HEK293 (cell line): ENCODE measurements at regions not wholly inside any gene's neighbourhood (a gene's known extent, or its start where the extent isn't known, plus 50 kb on each side); places are given as distances from the start of the nearest gene placed in this dataset.

Source experiments
- KLF10 ChIP-seq: fragments of 450-650 bp; IDR thresholded peaks from 2 replicates; pipeline ENCODE4 v1.5.1; 2018; ENCODE audit warnings: missing biosample characterization, mild to moderate bottlenecking, missing genetic modification characterization
- TRIM28 ChIP-seq: IDR thresholded peaks from 2 replicates; pipeline ENCODE4 v1.6.1; 2011; ENCODE audit warnings: low read length, control low read depth, borderline replicate concordance
- ZNF221 ChIP-seq: fragments of 450-650 bp; formaldehyde crosslinking; IDR thresholded peaks from 2 replicates; pipeline ENCODE4 v1.5.1; 2017; ENCODE audit warnings: missing biosample characterization, missing genetic modification characterization, borderline replicate concordance
- ZNF354C ChIP-seq: fragments of 450-650 bp; formaldehyde crosslinking; IDR thresholded peaks from 2 replicates; pipeline ENCODE4 v1.5.1; 2016; ENCODE audit warnings: missing biosample characterization, missing genetic modification characterization, low read depth, borderline replicate concordance
- ZNF416 ChIP-seq: fragments of 450-650 bp; formaldehyde crosslinking; IDR thresholded peaks from 2 replicates; pipeline ENCODE4 v1.5.1; 2016; ENCODE audit warnings: missing biosample characterization, missing genetic modification characterization
- ZNF530 ChIP-seq: fragments of 450-650 bp; formaldehyde crosslinking; IDR thresholded peaks from 2 replicates; pipeline ENCODE4 v1.5.1; 2016; ENCODE audit warnings: low read depth, missing biosample characterization, missing genetic modification characterization
- ZNF561 ChIP-seq: fragments of 450-650 bp; IDR thresholded peaks from 2 replicates; pipeline ENCODE4 v1.5.1; 2018; ENCODE audit warnings: missing biosample characterization, missing genetic modification characterization, borderline replicate concordance
- ZSCAN5A ChIP-seq: fragments of 450-650 bp; formaldehyde crosslinking; IDR thresholded peaks from 2 replicates; pipeline ENCODE4 v1.5.1; 2016; ENCODE audit warnings: missing biosample characterization, missing genetic modification characterization
- TF ChIP-seq, protein P1 (sequence below): fragments of 450-650 bp; formaldehyde crosslinking; IDR thresholded peaks from 2 replicates; pipeline ENCODE4 v1.5.1; 2016; ENCODE audit warnings: missing biosample characterization, missing genetic modification characterization
- TF ChIP-seq, protein P2 (sequence below): fragments of 450-650 bp; formaldehyde crosslinking; IDR thresholded peaks from 2 replicates; pipeline ENCODE4 v1.5.1; 2016; ENCODE audit warnings: missing biosample characterization, missing genetic modification characterization
- TF ChIP-seq, protein P3 (sequence below): fragments of 450-650 bp; formaldehyde crosslinking; IDR thresholded peaks from 2 replicates; pipeline ENCODE4 v1.5.1; 2016; ENCODE audit warnings: missing biosample characterization, missing genetic modification characterization, low read depth
- TF ChIP-seq, protein P4 (sequence below): fragments of 450-650 bp; formaldehyde crosslinking; IDR thresholded peaks from 2 replicates; pipeline ENCODE4 v1.5.1; 2017; ENCODE audit warnings: missing biosample characterization, missing genetic modification characterization

DNA sequence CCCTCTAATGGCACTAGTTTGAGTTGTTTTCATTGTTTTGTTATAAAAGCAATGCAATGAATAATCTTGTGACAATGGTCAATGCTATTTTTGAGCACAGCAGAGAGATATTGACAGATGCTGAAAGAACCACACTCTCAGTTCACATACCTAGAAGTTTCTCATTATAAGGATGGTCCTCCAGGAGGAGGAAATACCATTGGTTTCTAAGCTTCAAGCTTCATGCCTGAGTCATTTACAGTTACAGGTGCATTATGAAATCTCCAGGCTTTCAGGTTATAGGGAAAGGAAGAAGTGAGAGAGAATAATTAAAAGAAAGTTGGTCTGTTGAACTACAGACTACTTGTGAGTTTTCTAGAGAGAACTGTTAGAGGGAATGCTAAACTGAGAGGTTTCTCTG, 75.3 kb downstream of the PWWP3B start:
- TF ChIP-seq ZNF354C (tag by site-specific recombination) = no peak
- no peak for TF ChIP-seq KLF10 (tag by site-specific recombination)
- no peak for TF ChIP-seq ZSCAN5A (tag by site-specific recombination)
- TF ChIP-seq TRIM28 = no peak
- no peak for TF ChIP-seq ZNF416 (tag by site-specific recombination)
- no peak for TF ChIP-seq ZNF530 (tag by site-specific recombination)
- TF ChIP-seq, protein P1, sequence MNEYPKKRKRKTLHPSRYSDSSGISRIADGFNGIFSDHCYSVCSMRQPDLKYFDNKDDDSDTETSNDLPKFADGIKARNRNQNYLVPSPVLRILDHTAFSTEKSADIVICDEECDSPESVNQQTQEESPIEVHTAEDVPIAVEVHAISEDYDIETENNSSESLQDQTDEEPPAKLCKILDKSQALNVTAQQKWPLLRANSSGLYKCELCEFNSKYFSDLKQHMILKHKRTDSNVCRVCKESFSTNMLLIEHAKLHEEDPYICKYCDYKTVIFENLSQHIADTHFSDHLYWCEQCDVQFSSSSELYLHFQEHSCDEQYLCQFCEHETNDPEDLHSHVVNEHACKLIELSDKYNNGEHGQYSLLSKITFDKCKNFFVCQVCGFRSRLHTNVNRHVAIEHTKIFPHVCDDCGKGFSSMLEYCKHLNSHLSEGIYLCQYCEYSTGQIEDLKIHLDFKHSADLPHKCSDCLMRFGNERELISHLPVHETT = no peak
- TF ChIP-seq, protein P2, sequence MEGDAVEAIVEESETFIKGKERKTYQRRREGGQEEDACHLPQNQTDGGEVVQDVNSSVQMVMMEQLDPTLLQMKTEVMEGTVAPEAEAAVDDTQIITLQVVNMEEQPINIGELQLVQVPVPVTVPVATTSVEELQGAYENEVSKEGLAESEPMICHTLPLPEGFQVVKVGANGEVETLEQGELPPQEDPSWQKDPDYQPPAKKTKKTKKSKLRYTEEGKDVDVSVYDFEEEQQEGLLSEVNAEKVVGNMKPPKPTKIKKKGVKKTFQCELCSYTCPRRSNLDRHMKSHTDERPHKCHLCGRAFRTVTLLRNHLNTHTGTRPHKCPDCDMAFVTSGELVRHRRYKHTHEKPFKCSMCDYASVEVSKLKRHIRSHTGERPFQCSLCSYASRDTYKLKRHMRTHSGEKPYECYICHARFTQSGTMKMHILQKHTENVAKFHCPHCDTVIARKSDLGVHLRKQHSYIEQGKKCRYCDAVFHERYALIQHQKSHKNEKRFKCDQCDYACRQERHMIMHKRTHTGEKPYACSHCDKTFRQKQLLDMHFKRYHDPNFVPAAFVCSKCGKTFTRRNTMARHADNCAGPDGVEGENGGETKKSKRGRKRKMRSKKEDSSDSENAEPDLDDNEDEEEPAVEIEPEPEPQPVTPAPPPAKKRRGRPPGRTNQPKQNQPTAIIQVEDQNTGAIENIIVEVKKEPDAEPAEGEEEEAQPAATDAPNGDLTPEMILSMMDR (tag by site-specific recombination) = no peak
- TF ChIP-seq ZNF221 (tag by site-specific recombination) = no peak
- no peak for TF ChIP-seq ZNF561 (tag by site-specific recombination)
- TF ChIP-seq, protein P3, sequence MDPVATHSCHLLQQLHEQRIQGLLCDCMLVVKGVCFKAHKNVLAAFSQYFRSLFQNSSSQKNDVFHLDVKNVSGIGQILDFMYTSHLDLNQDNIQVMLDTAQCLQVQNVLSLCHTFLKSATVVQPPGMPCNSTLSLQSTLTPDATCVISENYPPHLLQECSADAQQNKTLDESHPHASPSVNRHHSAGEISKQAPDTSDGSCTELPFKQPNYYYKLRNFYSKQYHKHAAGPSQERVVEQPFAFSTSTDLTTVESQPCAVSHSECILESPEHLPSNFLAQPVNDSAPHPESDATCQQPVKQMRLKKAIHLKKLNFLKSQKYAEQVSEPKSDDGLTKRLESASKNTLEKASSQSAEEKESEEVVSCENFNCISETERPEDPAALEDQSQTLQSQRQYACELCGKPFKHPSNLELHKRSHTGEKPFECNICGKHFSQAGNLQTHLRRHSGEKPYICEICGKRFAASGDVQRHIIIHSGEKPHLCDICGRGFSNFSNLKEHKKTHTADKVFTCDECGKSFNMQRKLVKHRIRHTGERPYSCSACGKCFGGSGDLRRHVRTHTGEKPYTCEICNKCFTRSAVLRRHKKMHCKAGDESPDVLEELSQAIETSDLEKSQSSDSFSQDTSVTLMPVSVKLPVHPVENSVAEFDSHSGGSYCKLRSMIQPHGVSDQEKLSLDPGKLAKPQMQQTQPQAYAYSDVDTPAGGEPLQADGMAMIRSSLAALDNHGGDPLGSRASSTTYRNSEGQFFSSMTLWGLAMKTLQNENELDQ (tag by site-specific recombination) = no peak
- TF ChIP-seq, protein P4, sequence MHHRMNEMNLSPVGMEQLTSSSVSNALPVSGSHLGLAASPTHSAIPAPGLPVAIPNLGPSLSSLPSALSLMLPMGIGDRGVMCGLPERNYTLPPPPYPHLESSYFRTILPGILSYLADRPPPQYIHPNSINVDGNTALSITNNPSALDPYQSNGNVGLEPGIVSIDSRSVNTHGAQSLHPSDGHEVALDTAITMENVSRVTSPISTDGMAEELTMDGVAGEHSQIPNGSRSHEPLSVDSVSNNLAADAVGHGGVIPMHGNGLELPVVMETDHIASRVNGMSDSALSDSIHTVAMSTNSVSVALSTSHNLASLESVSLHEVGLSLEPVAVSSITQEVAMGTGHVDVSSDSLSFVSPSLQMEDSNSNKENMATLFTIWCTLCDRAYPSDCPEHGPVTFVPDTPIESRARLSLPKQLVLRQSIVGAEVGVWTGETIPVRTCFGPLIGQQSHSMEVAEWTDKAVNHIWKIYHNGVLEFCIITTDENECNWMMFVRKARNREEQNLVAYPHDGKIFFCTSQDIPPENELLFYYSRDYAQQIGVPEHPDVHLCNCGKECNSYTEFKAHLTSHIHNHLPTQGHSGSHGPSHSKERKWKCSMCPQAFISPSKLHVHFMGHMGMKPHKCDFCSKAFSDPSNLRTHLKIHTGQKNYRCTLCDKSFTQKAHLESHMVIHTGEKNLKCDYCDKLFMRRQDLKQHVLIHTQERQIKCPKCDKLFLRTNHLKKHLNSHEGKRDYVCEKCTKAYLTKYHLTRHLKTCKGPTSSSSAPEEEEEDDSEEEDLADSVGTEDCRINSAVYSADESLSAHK (tag by site-specific recombination) = no peak
